HG03159 (cell line): ENCODE measurements at regions not wholly inside any gene's neighbourhood (a gene's known extent, or its start where the extent isn't known, plus 50 kb on each side); places are given as distances from the start of the nearest gene placed in this dataset.

ENCODE experiments used
- ATAC-seq: cut with Tn5 transposase; IDR thresholded peaks from one replicate; pipeline ENCODE4 v1.9.1; 2021; ENCODE audit warnings: mild to moderate bottlenecking, moderate library complexity; ENCODE audit not compliant: unreplicated experiment

DNA sequence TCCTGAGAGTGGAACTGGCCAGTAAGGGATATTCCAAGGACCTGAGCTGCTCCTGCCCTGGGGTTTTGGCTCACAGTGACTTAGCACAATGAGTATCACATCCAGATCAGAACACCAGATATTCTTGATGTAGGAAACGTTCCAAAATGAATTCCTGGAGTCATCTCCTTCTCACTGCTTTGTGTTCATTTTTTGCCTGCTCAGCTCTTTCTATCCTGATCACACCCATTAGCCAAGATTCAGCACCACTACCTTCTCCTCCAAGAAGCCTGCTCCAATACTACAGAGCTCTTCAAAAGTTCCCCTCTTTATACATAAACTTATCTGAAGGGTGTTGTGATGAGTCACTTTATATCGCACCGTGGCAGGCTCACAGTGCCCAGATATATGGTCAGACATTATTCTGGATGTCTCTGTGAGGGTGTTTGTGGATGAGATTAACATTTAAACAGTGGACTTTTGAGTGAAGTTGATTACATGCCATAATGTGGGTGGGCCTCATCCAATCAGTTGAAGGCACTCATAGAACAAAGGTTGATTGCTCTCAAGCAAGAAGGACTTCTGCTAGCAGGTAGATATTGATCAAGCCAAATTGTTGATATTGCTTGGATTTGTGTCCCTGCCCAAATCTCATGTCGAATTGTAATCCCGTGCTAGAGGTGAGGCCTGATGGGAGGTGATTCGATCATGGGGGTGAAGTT is 1155.2 kb upstream of the AUTS2 start:
- ATAC-seq = no peak

DNA sequence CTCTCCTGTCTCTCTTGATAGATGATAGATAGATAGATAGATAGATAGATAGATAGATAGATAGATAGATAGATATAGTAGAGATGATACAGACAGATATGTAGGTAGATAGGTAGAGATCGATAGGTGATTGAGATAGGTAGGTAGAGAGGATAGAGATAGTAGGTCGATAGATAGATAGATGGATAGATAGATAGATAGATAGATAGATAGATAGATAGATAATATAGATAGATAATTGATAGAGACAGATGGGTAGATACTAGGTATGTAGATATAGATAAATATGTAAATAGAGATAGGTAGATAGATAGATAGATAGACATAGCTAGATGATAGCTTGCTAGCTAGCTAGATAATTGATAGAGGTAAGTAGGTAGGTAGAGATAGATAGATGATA is 1154.2 kb upstream of the AUTS2 start:
- ATAC-seq = no peak

DNA sequence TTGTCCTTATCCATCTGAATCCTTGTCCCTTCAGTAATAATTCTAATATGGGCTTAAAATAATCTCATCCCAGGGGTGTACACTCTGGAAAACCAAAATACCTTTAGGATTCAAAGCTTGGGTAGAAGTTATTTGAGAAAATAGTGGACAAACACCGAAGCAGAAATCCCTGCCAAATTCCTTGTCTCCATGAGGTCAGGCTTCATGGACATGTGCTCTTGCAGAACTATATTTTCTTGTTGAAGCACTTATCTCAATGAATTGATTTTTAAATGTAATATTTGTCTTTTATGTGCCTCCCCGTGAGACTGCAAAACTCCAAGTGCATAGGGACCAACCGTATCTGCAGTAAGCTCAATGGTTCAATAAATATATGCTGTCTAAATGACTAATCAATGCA is 1153.3 kb upstream of the AUTS2 start:
- ATAC-seq = no peak

DNA sequence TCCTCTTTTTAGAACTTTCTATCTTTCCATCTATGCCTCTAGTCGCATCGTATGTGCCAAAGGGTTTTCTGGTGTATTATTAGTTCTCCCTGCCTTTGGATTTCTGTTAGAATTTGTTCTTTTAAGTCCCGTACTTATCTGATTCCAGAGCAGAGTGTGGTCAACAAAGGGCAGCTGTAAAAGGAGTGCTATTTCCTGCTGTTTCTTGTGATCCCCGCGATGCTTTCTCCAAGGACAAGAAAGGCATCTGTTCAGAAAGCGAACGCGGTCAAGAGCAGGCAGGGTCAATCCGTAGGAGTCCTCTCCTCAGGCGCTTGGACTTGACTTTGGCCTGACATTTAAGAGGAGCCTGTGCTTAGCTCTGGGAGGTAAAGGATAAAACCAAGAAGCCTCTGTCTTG is 1152.1 kb upstream of the AUTS2 start:
- no peak for ATAC-seq

DNA sequence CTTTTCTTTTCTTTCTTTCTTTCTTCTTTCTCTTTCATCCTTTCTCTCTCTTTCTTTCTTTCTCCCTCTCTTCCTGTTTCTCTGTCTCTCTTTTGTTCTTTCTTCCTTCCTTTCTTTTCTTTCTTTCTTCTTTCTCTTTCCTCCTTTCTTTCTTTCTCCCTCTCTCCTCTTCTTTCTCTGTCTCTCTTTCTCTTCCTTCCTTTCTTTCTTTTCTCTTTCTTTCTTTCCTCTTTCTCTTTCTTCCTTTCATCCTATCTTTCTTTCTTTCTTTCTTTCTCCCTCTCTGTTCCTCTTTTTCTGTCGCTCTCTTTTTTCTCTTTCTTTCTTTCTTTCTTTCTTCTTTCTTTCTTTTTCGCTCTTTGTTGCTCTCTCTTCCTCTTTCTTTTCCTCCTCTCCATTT is 1149.2 kb upstream of the AUTS2 start:
- ATAC-seq = no peak

DNA sequence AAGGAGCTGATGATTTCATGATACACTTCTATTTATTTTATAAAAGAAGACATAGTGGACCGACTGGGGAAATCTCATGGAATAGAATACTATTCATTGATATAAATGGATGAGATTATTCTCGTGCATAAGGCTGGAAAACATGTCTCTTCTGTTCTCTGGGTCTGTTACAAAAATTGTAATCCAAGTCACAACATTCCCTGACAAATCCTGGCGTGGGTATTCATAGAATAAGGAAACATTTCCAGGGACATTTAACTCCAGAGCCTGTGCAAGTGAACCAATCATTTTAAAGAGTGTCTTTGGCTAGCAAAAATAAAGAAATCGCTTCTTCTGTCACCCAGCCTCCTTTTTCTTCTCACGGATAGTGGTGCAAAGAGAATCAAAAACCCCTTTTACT is 1148.5 kb upstream of the AUTS2 start:
- no peak for ATAC-seq

DNA sequence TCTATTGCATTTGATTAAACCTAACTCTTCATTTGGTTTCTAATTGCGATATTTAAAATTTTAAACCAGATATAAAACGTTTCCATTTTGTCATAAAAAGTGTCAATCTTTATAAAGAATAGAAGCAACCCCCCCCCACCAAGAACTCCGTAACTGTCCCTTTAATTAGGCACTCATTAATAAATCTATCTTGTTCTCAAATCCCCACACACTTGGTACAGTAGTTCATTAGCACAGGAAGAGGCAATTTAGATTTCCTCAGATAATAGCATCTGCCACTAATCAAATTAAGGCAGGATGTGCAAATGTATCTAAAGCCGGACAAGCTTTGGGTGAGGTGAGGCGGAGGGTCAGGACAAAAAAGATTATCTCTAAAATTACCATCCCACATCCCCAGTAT is 1143.3 kb upstream of the AUTS2 start:
- no peak for ATAC-seq

DNA sequence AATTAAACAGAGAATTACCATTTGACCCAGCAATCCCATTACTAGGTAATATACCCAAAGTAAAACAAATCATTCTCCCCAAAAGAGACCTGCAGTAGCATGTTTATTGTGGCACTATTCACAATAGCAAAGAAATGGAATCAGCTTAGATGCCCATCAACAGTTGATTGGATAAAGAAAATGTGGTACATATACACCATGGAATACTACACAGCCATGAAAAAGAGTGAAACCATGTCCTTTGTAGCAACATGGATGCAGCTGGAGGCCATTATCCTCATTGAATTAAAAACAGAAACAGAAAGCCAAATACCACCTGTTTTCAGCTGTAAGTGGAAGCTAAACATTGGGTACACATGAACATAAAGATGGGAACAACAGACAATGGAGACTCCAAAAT is 1141.8 kb upstream of the AUTS2 start:
- ATAC-seq = no peak

DNA sequence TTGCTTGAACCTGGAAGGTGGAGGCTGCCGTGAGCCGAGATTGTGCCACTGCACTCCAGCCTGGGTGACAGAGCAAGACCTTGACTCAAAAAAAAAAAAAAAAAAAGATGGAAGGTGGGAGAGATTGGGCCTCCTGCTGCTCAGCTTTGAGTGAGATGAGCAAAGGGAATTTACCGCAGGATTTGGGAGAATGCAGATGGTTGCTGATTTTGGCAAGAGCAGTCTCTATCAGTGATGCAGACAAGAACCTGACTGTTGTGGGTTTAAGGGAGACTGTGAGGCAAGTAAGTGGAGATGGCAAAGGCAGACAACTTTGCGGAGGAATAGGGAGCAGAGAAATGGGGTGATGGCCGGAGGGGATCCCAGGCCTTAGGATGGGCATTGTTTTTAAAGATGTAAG is 1140.8 kb upstream of the AUTS2 start:
- no peak for ATAC-seq

DNA sequence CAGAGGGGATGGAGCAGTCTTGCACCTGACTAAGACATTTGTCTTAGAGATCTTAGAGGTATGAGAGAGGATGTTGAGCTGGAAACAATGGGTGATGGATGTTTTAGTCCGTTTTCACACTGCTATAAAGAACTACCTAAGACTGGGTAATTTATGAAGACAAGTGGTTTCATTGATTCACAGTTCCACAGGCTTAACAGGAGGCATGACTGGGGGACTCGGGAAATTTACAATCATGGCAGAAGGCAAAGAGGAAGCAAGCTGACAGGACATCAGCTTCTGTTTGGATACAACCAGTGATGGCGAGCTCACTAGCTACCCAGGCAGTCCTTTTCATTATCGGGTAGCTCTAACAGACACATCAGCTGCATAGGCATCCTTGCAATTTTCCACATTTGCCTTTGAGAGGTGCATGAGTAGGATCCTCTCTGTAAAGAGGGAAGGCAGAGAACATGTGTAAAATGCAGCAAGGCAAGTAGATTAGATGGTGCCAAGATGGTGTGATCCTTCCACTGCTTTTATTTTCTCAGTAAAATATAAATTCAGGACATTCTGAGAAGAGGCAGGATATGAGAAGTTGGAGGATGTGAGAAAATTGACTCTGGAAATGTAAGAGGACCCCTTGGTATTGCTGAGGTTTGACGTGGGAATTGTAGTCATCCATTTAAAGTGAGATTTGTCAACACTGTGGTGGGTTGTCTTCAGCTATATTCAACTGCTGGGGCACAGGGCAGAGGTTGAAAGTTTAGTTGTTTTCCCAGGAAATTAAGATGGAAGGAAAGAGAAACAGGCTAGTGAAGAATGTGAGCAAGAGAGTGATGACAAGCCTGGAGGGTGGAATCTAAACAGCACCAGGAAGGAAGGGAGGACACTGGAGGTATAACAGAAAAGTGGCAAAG is 1140.0 kb upstream of the AUTS2 start:
- no peak for ATAC-seq

DNA sequence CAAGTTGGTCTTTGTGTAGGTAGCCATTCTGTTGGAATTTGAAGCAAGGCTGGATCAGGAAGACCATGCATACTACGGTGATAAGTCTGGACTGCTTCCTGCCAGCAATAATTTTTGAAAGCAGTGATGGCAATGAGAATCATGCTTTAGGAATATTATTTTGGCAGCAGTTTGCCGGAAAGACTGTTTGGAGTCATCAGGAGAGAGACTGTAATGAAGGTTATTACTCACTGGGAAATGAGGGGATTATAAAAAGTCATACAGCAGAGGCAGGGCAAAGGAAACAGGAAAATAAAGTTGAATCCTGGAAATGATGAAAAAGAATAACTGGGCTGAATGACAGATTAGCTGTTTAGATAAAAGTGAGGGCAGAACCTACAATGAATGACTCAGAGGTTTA is 1136.8 kb upstream of the AUTS2 start:
- no peak for ATAC-seq

DNA sequence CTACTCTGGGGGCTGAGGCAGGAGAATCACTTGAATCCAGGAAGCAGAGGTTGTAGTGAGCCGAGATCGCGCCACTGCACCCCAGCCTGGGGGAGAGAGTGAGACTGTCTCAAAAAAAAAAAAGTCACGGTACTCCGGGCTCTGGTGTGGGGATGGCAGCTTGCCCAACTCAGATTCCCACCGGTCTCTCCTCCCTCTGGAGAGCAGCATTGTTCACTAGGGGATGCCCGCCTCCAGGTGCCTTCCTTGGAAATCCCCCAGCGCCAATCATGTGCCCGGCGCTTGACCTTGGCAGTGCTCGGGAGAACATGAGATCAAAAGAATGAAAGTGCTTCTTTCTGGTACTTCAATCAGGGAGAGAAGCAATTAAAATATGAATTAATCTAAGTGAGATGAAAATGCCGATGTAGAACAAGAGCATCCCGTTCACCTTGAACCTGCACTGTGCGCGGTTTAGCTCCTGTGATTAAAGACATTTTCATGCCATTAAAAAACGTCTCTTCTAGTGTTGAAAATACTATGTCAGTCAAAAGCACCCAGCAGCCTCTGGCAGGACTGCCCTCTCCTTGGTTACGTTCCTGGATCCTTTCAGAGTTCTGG is 1127.3 kb upstream of the AUTS2 start:
- no peak for ATAC-seq

DNA sequence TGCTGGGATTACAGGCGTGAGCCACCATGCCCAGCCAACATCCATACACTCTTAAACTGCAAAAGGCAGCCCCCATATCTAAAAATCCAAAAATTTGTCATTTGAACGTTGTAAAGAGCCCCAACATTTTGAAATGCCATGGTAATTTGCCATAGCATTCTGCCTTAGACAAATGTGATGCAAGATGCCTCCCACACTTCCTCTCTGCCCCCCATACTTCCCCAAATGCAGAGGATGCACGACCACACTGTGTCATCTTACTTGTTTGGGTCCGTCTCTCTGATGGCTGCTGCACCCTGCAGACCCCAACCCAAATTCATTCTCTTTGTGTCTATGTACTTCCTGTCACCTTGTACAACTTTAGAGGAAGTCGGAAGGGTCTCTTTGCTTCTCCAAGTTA is 1125.6 kb upstream of the AUTS2 start:
- ATAC-seq = no peak

DNA sequence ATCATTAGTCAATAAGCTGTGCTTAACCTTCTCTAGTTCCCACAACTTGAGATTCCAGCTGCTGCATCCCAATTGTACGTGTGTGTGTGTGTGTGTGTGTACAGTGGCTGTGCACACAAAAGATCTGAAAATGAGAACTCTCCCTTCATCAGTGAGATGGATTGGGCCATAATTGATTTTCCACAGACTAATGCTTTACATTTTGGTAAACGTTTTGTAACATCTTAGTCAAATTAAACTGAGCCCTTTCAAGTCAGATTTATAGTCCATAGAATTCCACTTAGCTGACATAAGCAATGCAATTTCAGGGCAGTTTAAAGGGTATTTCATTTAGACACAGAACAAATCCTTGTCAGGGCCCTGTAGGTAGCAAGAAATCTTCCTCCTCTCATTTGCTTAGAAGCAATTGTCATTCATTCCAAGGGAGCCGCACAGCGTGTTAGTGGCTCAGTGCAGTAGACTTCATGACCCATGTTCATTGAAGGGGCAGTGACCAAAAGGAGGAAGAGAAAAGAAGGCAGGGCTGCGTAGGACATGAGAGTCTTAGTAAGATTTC is 1123.5 kb upstream of the AUTS2 start:
- ATAC-seq = no peak

DNA sequence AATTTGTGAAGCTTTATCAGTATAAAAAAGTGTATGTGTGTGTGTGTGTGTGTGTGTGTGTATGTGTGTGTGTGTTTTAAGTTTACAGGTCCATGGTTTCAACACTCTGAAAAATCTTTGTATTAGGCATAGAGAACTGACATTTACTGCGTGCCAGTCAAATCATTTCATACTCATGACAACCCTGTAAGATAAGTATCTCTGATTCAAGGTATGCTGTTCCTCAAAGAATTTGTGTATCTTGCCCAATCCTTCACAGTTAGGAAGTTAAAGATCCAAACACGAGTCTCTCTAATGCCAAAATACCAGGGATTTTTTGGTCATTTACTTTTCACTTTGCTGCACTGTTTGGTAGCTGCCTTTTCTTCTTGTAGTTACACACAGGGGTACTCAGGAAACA is 1121.3 kb upstream of the AUTS2 start:
- ATAC-seq = no peak

DNA sequence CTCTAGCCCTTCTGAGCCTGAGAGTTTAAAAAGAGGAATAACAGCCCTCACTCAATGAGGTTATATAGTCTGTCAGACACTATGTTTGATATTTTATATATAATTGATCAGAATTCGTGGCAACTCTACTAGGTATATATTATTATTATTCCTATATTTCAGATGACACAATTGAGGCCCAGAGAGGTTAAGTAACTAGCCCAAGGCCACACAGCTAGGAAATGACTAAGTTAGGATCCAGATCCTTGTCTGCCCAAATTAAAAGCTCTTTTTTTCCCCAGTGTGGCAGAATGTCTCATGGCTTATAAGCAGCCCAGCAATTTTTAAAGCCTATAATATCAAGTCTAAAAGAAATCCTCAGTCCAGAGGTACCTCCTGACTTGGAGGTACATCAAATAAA is 1119.9 kb upstream of the AUTS2 start:
- ATAC-seq = no peak

DNA sequence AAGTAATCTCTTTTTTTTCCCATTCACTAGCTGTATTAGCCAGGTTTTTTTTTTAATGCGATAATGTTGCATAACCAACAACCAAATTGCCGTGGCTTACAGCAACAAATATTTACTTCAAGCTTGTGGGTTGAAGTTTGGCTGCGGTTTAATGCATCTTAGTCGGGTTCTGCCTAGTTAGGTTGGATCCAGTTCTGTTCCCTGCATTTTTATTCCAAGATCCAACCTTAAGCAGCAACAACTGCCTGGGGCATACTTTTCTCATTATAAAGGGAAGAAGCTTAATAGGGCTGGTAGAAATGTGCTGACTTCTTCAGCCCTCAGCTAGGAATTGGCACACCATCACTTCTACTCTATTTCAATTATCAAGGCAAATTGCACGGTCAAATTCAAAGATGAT is 1115.5 kb upstream of the AUTS2 start:
- no peak for ATAC-seq

DNA sequence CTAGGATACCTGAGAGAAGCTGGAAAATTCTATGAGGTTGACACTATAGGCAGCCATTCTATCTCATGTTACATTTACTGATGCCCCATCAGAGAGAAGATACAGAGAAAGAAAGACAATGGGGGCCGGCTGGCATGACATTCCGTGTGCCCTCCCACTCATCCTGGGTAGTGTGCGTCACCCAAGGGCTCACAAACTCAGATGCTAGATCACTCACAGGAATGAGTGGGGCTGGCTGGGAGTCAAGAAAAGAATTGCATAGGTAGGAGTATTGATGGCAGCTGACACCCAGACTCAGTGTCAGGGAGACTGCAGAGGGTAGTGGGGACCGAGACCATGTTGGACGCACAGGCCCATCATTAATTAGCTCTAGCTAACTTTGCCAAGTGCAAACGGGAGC is 1113.5 kb upstream of the AUTS2 start:
- ATAC-seq = no peak

DNA sequence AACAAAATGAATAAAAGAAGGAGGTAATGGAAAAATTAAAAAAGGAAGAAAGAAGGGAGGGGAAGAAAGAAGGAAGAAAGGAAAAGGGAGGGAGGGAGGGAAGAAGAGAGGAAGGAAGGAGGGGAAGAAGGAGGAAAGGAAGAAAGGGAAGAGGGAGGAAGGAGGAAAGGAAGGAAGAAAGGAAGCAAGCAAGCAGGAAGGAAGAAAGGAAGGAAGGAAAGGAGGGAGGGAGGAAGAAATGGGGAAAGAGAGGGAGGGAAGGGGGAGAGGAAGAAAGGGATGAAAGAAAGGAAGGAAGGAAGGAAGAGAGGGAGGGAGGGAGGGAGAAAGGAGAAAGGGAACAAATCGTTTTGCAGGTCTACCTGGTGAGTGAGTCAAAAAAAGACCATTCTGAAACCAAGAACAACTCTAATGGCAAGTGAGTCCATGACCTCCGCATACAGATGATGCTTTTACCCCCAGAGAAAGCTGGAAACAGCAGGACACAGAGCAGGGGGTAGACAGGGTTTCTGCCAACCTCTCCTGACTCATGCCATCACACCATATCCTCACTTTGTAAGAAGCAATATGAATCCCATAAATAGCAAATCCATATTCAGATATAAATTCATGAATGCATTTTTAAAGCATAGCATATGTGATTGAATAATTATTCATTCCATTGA is 1112.9 kb upstream of the AUTS2 start:
- no peak for ATAC-seq

DNA sequence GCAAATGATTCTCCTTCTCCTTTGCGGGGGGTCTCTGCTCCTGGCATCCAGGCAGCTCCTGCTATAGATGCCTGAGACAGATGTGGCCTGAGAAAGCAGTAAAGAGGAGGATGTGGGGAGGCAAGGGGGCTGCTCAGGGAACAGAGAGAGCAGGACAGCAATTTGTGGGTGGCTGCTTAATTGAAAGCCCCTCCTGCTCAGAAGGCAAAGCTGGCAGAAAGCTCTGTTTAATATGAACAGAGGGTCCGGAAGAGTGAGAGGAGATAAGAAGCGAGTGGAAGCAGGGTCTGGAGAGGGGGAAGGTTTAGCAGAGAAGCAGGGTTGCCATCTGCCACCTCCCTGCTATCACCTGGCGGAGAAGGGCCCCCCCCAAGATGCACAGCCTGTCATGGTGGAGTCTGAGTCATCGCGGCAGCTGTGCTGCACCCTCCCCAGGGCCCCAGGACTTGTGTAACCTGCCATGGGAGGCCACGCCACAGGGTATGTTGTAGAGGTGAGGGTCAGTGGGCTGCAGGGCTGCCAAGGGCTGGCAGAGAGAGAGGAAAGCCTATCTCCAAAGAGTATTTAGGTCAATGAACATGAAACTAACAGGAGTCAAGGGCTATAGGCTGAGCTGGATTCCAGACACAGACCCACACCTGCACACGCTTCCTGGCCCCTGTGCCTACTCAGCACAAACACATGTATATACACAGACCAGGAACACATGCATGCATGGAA is 1109.8 kb upstream of the AUTS2 start:
- ATAC-seq = no peak
